HEK293 (cell line): ENCODE measurements at regions not wholly inside any gene's neighbourhood (a gene's known extent, or its start where the extent isn't known, plus 50 kb on each side); places are given as distances from the start of the nearest gene placed in this dataset.

ENCODE experiments used
- MEIS1 ChIP-seq: sonication (generic); formaldehyde crosslinking; IDR thresholded peaks from 2 replicates; pipeline ENCODE4 v1.8.1; 2022; ENCODE audit warnings: missing genetic modification reagents, mild to moderate bottlenecking, borderline replicate concordance
- REPIN1 ChIP-seq: fragments of 450-650 bp; formaldehyde crosslinking; IDR thresholded peaks from 2 replicates; pipeline ENCODE4 v1.5.1; 2017; ENCODE audit warnings: missing biosample characterization, missing genetic modification characterization, low read depth
- SETDB1 ChIP-seq: IDR thresholded peaks from one replicate; pipeline ENCODE4 v1.6.1; 2017; ENCODE audit warnings: mild to moderate bottlenecking, low read length, moderate library complexity, mixed read lengths; ENCODE audit not compliant: insufficient read length
- ZBTB7A ChIP-seq: fragments of 450-650 bp; formaldehyde crosslinking; IDR thresholded peaks from 2 replicates; pipeline ENCODE4 v1.5.1; 2016; ENCODE audit warnings: low read depth, missing biosample characterization, missing genetic modification characterization
- ZNF223 ChIP-seq: fragments of 450-650 bp; formaldehyde crosslinking; IDR thresholded peaks from 2 replicates; pipeline ENCODE4 v1.5.1; 2016; ENCODE audit warnings: missing biosample characterization, missing genetic modification characterization
- ZNF23 ChIP-seq: fragments of 450-650 bp; formaldehyde crosslinking; IDR thresholded peaks from 2 replicates; pipeline ENCODE4 v1.5.1; 2016; ENCODE audit warnings: missing biosample characterization, missing genetic modification characterization, borderline replicate concordance
- ZNF24 ChIP-seq: fragments of 450-650 bp; formaldehyde crosslinking; IDR thresholded peaks from 2 replicates; pipeline ENCODE4 v1.5.1; 2016; ENCODE audit warnings: missing biosample characterization, missing genetic modification characterization
- ZNF426 ChIP-seq: fragments of 450-650 bp; formaldehyde crosslinking; IDR thresholded peaks from 2 replicates; pipeline ENCODE4 v1.5.1; 2017; ENCODE audit warnings: missing biosample characterization, missing genetic modification characterization, mild to moderate bottlenecking, inconsistent platforms, moderate library complexity
- ZSCAN23 ChIP-seq: fragments of 450-650 bp; formaldehyde crosslinking; IDR thresholded peaks from 2 replicates; pipeline ENCODE4 v1.5.1; 2016; ENCODE audit warnings: missing biosample characterization, missing genetic modification characterization
- TF ChIP-seq, protein P1 (sequence below): fragments of 450-650 bp; formaldehyde crosslinking; IDR thresholded peaks from 2 replicates; pipeline ENCODE4 v1.5.1; 2016; ENCODE audit warnings: missing biosample characterization, missing genetic modification characterization
- TF ChIP-seq, protein P2 (sequence below): fragments of 450-650 bp; formaldehyde crosslinking; IDR thresholded peaks from 2 replicates; pipeline ENCODE4 v1.5.1; 2016; ENCODE audit warnings: missing biosample characterization, missing genetic modification characterization, low read depth

DNA sequence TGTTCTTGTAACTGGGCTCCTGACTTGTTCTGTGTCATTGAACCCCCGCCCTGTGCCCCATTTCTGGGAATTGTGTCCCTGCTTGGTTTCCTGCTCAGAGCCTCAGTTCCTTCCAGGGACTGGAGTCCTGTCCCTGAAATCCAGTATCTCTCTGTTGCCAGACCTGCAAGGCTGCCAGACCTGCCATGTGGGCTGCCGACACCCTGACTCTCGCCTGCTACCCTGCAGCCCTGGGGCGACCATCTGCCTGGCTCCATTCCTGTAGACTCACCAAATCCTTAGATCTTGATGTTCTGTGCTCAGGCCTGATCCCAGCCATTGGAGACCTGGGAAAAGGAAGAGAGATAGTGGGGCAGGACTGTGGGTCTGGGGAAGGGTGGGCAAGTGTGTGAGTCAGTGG lies 383.3 kb upstream of the PROX1 start:
- TF ChIP-seq, protein P1, sequence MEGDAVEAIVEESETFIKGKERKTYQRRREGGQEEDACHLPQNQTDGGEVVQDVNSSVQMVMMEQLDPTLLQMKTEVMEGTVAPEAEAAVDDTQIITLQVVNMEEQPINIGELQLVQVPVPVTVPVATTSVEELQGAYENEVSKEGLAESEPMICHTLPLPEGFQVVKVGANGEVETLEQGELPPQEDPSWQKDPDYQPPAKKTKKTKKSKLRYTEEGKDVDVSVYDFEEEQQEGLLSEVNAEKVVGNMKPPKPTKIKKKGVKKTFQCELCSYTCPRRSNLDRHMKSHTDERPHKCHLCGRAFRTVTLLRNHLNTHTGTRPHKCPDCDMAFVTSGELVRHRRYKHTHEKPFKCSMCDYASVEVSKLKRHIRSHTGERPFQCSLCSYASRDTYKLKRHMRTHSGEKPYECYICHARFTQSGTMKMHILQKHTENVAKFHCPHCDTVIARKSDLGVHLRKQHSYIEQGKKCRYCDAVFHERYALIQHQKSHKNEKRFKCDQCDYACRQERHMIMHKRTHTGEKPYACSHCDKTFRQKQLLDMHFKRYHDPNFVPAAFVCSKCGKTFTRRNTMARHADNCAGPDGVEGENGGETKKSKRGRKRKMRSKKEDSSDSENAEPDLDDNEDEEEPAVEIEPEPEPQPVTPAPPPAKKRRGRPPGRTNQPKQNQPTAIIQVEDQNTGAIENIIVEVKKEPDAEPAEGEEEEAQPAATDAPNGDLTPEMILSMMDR, result no peak
- no peak for TF ChIP-seq SETDB1
- no peak for TF ChIP-seq ZSCAN23
- no peak for TF ChIP-seq ZBTB7A (tag by site-specific recombination)
- no peak for TF ChIP-seq MEIS1 (CRISPR knock-in tag)
- TF ChIP-seq, protein P2, sequence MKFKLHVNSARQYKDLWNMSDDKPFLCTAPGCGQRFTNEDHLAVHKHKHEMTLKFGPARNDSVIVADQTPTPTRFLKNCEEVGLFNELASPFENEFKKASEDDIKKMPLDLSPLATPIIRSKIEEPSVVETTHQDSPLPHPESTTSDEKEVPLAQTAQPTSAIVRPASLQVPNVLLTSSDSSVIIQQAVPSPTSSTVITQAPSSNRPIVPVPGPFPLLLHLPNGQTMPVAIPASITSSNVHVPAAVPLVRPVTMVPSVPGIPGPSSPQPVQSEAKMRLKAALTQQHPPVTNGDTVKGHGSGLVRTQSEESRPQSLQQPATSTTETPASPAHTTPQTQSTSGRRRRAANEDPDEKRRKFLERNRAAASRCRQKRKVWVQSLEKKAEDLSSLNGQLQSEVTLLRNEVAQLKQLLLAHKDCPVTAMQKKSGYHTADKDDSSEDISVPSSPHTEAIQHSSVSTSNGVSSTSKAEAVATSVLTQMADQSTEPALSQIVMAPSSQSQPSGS (tag by site-specific recombination), result no peak
- TF ChIP-seq REPIN1 (tag by site-specific recombination), result no peak
- no peak for TF ChIP-seq ZNF23 (tag by site-specific recombination)
- TF ChIP-seq ZNF24, result no peak
- TF ChIP-seq ZNF426 (tag by site-specific recombination), result no peak
- TF ChIP-seq ZNF223 (tag by site-specific recombination), result no peak
